ENCODE measurements at regions not wholly inside any gene's neighbourhood (a gene's known extent, or its start where the extent isn't known, plus 50 kb on each side); places are given as distances from the start of the nearest gene placed in this dataset.

- dilution Hi-C loops (cut with MboI; ENCODE audit: extremely low pct_ligation_motif_present, low sequenced_read_pairs), result no loop called here
- no peak overlapping the region for H3K27ac ChIP-seq (ENCODE audit: insufficient read depth, low read depth, low read length)
- H4K20me1 ChIP-seq (replicated peaks; ENCODE audit: control insufficient read depth, extremely low read depth, insufficient read depth, low read length), result no peaks in the 10 kb centered on the region
- no peaks in the 10 kb centered on the region for H3K9me1 ChIP-seq (replicated peaks; ENCODE audit: control insufficient read depth, extremely low read depth, insufficient read depth, low read length)
- no peak overlapping the region for H2AFZ ChIP-seq (ENCODE audit: low read depth, low read length)
- H3K4me3 ChIP-seq (replicated peaks in 1 of 3; ENCODE audit: insufficient read depth in 1 of 3, low read depth in 1 of 3, low read length in 3 of 3), result no peak overlapping the region
- no peak overlapping the region for H3K4me2 ChIP-seq (ENCODE audit: insufficient read depth, low read length)
- CTCF ChIA-PET, result no interaction called here
- H3K79me2 ChIP-seq (ENCODE audit: control insufficient read depth, insufficient read depth, low read length), result no peaks in the 10 kb centered on the region
- intact Hi-C loops (cut with micrococcal nuclease), result no loop called here
- POLR2A ChIA-PET, result no interaction called here
- no peaks in the 10 kb centered on the region for H3K36me3 ChIP-seq (ENCODE audit: control insufficient read depth in 2 of 2, extremely low read depth in 1 of 2, insufficient read depth in 2 of 2, low read length in 2 of 2)
- TF ChIP-seq POLR2AphosphoS5 (IDR thresholded peaks at IDR 0.05; ENCODE audit: insufficient read depth, low read depth, low read length) (no peak), GATA2 (IDR thresholded peaks at IDR 0.05; ENCODE audit: insufficient read depth, insufficient read length, low read depth, low read length) (no peak), MYC (IDR thresholded peaks at IDR 0.05; ENCODE audit: low read depth, low read length) (no peak), POLR2A (IDR thresholded peaks at IDR 0.05; ENCODE audit: low read depth, low read length) (no peak)
- peaks cover 2% of the 10 kb centered on the region for H3K9me3 ChIP-seq (replicated peaks; ENCODE audit: control insufficient read depth, insufficient read depth, low read length)
- H3K27me3 ChIP-seq (ENCODE audit: control insufficient read depth in 2 of 2, insufficient read depth in 2 of 2, low read length in 2 of 2), result no peaks in the 10 kb centered on the region
- no peak overlapping the region for H3K9ac ChIP-seq (replicated peaks; ENCODE audit: extremely low read depth, insufficient read depth, low read length)
- H3K4me1 ChIP-seq (ENCODE audit: control insufficient read depth, extremely low read depth, insufficient read depth, low read length), result no peaks in the 10 kb centered on the region
- BruUV-seq (replicated peaks), result no TSS peak
- FAIRE-seq (no peak), DNase-seq (ENCODE audit: low read depth, low spot score) (no peak)
Observed at GRCh38 chr3:164192974-164193373, 885.3 kb downstream of the SI start.

- TF ChIP-seq GATA2 (IDR thresholded peaks at IDR 0.05; ENCODE audit: insufficient read depth, insufficient read length, low read depth, low read length), result no peak
- TF ChIP-seq POLR2AphosphoS5 (IDR thresholded peaks at IDR 0.05; ENCODE audit: insufficient read depth, low read depth, low read length), result no peak
- TF ChIP-seq POLR2A (IDR thresholded peaks at IDR 0.05; ENCODE audit: low read depth, low read length), result no peak
- TF ChIP-seq JUN (IDR thresholded peaks at IDR 0.05; ENCODE audit: borderline replicate concordance, insufficient read depth, insufficient read length, low read depth), result no peak
- no peak for TF ChIP-seq EZH2 (IDR thresholded peaks at IDR 0.05; ENCODE audit: borderline replicate concordance, low read depth, low read length, severe bottlenecking)
- no peak for TF ChIP-seq MYC (IDR thresholded peaks at IDR 0.05; ENCODE audit: low read depth, low read length)
- no peak for TF ChIP-seq FOS (IDR thresholded peaks at IDR 0.05; ENCODE audit: borderline replicate concordance, insufficient read depth, low read length)
- TF ChIP-seq MAX (IDR thresholded peaks at IDR 0.05; ENCODE audit: insufficient read depth, insufficient read length), result no peak
- no peak for TF ChIP-seq CTCF (IDR thresholded peaks at IDR 0.05; ENCODE audit: extremely low read depth in 1 of 2, insufficient read depth in 1 of 2, low read depth in 1 of 2, low read length in 2 of 2)
- Histone ChIP-seq H3K4me1 (ENCODE audit: control insufficient read depth, extremely low read depth, insufficient read depth, low read length) (no peaks in the 10 kb centered on the region), H3K4me2 (ENCODE audit: insufficient read depth, low read length) (no peak overlapping the region), H3K9ac (replicated peaks; ENCODE audit: extremely low read depth, insufficient read depth, low read length) (no peak overlapping the region), H3K27ac (ENCODE audit: insufficient read depth, low read depth, low read length) (no peak overlapping the region), H4K20me1 (replicated peaks; ENCODE audit: control insufficient read depth, extremely low read depth, insufficient read depth, low read length) (no peaks in the 10 kb centered on the region), H3K9me1 (replicated peaks; ENCODE audit: control insufficient read depth, extremely low read depth, insufficient read depth, low read length) (no peaks in the 10 kb centered on the region), H3K9me3 (replicated peaks; ENCODE audit: control insufficient read depth, insufficient read depth, low read length) (peaks cover 4% of the 10 kb centered on the region), H3K27me3 (ENCODE audit: control insufficient read depth in 2 of 2, insufficient read depth in 2 of 2, low read length in 2 of 2) (no peaks in the 10 kb centered on the region), H3K4me3 (replicated peaks in 1 of 3; ENCODE audit: insufficient read depth in 1 of 3, low read depth in 1 of 3, low read length in 3 of 3) (no peak overlapping the region), H3K36me3 (ENCODE audit: control insufficient read depth in 2 of 2, extremely low read depth in 1 of 2, insufficient read depth in 2 of 2, low read length in 2 of 2) (no peaks in the 10 kb centered on the region), H3K79me2 (ENCODE audit: control insufficient read depth, insufficient read depth, low read length) (no peaks in the 10 kb centered on the region), H2AFZ (ENCODE audit: low read depth, low read length) (no peak overlapping the region)
- DNase-seq (ENCODE audit: low read depth, low spot score) (no peak), FAIRE-seq (no peak)
- POLR2A ChIA-PET, result no interaction called here
- CTCF ChIA-PET, result no interaction called here
- intact Hi-C loops (cut with micrococcal nuclease), result no loop called here
- dilution Hi-C loops (cut with MboI; ENCODE audit: extremely low pct_ligation_motif_present, low sequenced_read_pairs), result no loop called here
- BruUV-seq (replicated peaks), result no TSS peak
Observed at GRCh38 chr3:164190566-164190965, 887.7 kb downstream of the SI start.

All from endothelial cell of umbilical vein (primary cell).